ENCODE measurements at regions not wholly inside any gene's neighbourhood (a gene's known extent, or its start where the extent isn't known, plus 50 kb on each side); places are given as distances from the start of the nearest gene placed in this dataset.

DNA sequence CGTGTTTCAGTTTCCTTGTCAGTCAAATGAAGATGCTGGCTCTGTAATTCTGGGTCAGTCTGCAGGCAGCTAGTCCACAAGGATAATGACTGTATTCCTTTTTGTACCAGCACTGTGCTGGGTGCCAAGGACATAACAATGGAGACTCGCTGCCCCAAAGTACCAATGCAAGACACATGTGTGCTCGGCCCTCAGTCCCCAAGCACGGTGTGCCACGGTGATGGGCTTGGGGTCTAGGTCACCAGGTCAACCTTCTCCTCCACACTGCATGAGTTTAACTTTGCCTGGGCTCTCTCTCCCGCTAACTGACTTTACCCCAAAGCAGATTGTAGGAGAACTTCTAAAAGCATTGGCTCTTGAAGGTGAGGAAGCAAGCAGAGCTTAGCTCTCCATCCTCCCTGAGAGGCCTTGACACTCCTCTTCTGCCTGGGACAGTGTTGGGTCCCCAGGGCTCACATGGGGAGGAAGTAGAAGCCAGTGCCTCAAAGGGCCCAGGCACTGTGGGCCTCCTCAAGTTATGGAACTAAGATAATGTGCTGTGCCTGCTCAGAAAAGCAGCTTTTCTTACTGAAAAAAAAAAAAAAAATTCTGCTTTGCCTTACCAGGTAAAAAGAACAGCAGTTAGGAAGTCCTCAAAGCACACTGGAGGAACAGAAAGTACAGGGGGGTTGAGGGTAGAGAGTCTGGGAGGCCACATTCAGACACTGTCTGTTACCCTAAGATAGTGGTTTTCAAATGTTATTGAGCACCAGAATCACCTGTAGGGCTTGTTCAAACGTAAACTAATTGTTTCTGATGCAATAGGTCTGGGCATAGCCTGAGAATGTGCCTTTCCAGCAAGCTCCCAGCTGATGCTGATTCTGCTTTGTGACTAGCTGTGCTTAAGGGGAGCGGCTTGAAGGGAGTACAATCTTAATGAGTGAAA lies 276.4 kb upstream of the CXCR4 start:
- no peak overlapping the region for H3K4me3 ChIP-seq (ENCODE audit: low read length)
- no peaks in the 10 kb centered on the region for H3K4me1 ChIP-seq (ENCODE audit: control insufficient read depth, insufficient read depth, low read length)
- intact Hi-C loops (cut with micrococcal nuclease), result no loop called here
- no peak overlapping the region for H3K27ac ChIP-seq (ENCODE audit: low read length)
- Mint-ChIP-seq H3K9me3 (no peaks in the 10 kb centered on the region), H3K4me3 (no peak overlapping the region), H3K36me3 (no peaks in the 10 kb centered on the region), H3K27ac (no peak overlapping the region), H3K4me1 (peaks cover 0 to 5% of the 10 kb centered on the region in 2 donors), H3K27me3 (ENCODE audit: low read depth in 2 of 2) (peaks cover 0 to 8% of the 10 kb centered on the region in 2 donors)
- TF ChIP-seq, protein P1, sequence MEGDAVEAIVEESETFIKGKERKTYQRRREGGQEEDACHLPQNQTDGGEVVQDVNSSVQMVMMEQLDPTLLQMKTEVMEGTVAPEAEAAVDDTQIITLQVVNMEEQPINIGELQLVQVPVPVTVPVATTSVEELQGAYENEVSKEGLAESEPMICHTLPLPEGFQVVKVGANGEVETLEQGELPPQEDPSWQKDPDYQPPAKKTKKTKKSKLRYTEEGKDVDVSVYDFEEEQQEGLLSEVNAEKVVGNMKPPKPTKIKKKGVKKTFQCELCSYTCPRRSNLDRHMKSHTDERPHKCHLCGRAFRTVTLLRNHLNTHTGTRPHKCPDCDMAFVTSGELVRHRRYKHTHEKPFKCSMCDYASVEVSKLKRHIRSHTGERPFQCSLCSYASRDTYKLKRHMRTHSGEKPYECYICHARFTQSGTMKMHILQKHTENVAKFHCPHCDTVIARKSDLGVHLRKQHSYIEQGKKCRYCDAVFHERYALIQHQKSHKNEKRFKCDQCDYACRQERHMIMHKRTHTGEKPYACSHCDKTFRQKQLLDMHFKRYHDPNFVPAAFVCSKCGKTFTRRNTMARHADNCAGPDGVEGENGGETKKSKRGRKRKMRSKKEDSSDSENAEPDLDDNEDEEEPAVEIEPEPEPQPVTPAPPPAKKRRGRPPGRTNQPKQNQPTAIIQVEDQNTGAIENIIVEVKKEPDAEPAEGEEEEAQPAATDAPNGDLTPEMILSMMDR (IDR thresholded peaks at IDR 0.05), result no peak
- H3K27me3 ChIP-seq (ENCODE audit: control insufficient read depth, insufficient read depth, low read length), result no peaks in the 10 kb centered on the region
- no peaks in the 10 kb centered on the region for H3K9me3 ChIP-seq (ENCODE audit: control insufficient read depth, insufficient read depth, low read length)
- no peak for ATAC-seq
- WGBS (ENCODE audit: insufficient coverage), result 77% methylated on average over 7 of the region's 8 CpGs
- H3K36me3 ChIP-seq (ENCODE audit: control insufficient read depth, insufficient read depth, low read length), result no peaks in the 10 kb centered on the region
- DNase-seq, result no peak

DNA sequence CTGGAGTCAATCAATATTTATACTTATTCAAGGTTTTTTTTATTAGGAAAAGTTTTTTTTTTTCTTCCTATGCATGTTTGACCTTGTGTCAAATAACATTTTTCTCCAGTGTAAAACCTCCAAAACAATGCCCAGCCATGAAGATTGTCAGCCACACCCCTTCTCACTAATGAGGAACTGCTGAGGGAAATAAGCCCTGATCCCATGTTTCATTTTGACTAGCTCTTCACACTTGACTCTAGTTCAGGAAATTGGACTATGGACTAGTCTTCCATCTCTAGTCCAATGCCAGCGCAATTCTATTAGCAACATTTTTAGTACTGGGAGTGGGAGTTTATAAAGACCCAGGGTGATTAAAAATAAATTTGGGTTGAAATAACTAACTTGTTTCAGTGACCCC lies 275.6 kb upstream of the CXCR4 start:
- Mint-ChIP-seq H3K27me3 (ENCODE audit: low read depth in 2 of 2) (peaks cover 0 to 8% of the 10 kb centered on the region in 2 donors), H3K27ac (no peak overlapping the region), H3K36me3 (no peaks in the 10 kb centered on the region), H3K4me3 (no peak overlapping the region), H3K9me3 (no peaks in the 10 kb centered on the region), H3K4me1 (peaks cover 0 to 5% of the 10 kb centered on the region in 2 donors)
- no peak overlapping the region for H3K27ac ChIP-seq (ENCODE audit: low read length)
- ATAC-seq (no peak), DNase-seq (no peak)
- H3K9me3 ChIP-seq (ENCODE audit: control insufficient read depth, insufficient read depth, low read length), result no peaks in the 10 kb centered on the region
- no peaks in the 10 kb centered on the region for H3K27me3 ChIP-seq (ENCODE audit: control insufficient read depth, insufficient read depth, low read length)
- H3K4me1 ChIP-seq (ENCODE audit: control insufficient read depth, insufficient read depth, low read length), result no peaks in the 10 kb centered on the region
- no peaks in the 10 kb centered on the region for H3K36me3 ChIP-seq (ENCODE audit: control insufficient read depth, insufficient read depth, low read length)
- no CpG with 5 or more reads among the region's 1 CpG for WGBS (ENCODE audit: insufficient coverage)
- intact Hi-C loops (cut with micrococcal nuclease), result no loop called here
- TF ChIP-seq, protein P1 (IDR thresholded peaks at IDR 0.05), result no peak
- H3K4me3 ChIP-seq (ENCODE audit: low read length), result no peak overlapping the region

DNA sequence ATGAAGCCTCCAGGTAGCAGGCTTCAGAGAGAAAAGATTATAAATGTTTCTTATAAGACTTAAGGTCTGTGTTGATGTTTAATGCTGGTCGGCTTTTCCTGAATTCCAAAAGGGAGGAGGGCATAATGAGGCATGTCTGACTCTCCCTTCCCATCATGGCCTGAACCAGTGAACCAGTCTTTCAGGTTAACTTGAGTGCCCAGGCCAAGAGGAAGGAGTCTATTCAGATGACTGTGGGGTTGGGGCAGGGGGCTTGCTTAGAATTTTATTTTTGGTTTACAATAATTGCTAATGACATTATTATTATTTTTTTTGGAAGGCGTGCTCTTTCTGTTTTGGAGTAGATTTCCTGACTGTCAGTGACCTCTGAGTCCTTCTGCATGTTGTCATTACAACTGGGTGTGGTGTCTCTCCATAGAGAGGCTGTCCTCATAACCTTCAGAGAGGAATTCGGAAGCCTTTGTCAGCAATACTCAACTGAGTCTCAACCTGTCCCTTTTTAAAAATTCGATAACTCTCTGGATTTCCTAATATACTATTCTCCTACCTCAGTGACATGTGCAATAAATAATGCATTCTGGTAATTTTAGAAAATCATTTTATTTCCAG lies 275.1 kb upstream of the CXCR4 start:
- H3K9me3 ChIP-seq (ENCODE audit: control insufficient read depth, insufficient read depth, low read length), result no peaks in the 10 kb centered on the region
- Mint-ChIP-seq H3K4me1 (peaks cover 0 to 5% of the 10 kb centered on the region in 2 donors), H3K4me3 (no peak overlapping the region), H3K9me3 (no peaks in the 10 kb centered on the region), H3K27ac (no peak overlapping the region), H3K27me3 (ENCODE audit: low read depth in 2 of 2) (peaks cover 0 to 5% of the 10 kb centered on the region in 2 donors), H3K36me3 (no peaks in the 10 kb centered on the region)
- H3K36me3 ChIP-seq (ENCODE audit: control insufficient read depth, insufficient read depth, low read length), result no peaks in the 10 kb centered on the region
- no peak overlapping the region for H3K27ac ChIP-seq (ENCODE audit: low read length)
- TF ChIP-seq, protein P1 (IDR thresholded peaks at IDR 0.05), result no peak
- ATAC-seq, result no peak
- no peaks in the 10 kb centered on the region for H3K4me1 ChIP-seq (ENCODE audit: control insufficient read depth, insufficient read depth, low read length)
- intact Hi-C loops (cut with micrococcal nuclease), result no loop called here
- WGBS (ENCODE audit: insufficient coverage), result 93% methylated on average over 3 of the region's 4 CpGs
- no peak for DNase-seq
- H3K27me3 ChIP-seq (ENCODE audit: control insufficient read depth, insufficient read depth, low read length), result no peaks in the 10 kb centered on the region
- H3K4me3 ChIP-seq (ENCODE audit: low read length), result no peak overlapping the region
